ENCODE measurements at regions not wholly inside any gene's neighbourhood (a gene's known extent, or its start where the extent isn't known, plus 50 kb on each side); places are given as distances from the start of the nearest gene placed in this dataset.

GRCh38 chr2:116450990-116451389, 1363.5 kb upstream of the DDX18 start:
- no peak for TF ChIP-seq CTCF (IDR thresholded peaks at IDR 0.05; ENCODE audit: insufficient read depth, low read depth, low read length)
- no peak for DNase-seq (ENCODE audit: low read depth)
- H3K4me3 ChIP-seq (ENCODE audit: low read depth, low read length), result no peak overlapping the region

- no peak for DNase-seq (ENCODE audit: low read depth)
- no peak overlapping the region for H3K4me3 ChIP-seq (ENCODE audit: low read depth, low read length)
- no peak for TF ChIP-seq CTCF (IDR thresholded peaks at IDR 0.05; ENCODE audit: insufficient read depth, low read depth, low read length)
Measured at GRCh38 chr2:116452651-116453050, 1361.8 kb upstream of the DDX18 start.

GRCh38 chr2:116456429-116456828, 1358.1 kb upstream of the DDX18 start:
- no peak for TF ChIP-seq CTCF (IDR thresholded peaks at IDR 0.05; ENCODE audit: insufficient read depth, low read depth, low read length)
- H3K4me3 ChIP-seq (ENCODE audit: low read depth, low read length), result no peak overlapping the region
- DNase-seq (ENCODE audit: low read depth), result no peak

- TF ChIP-seq CTCF (IDR thresholded peaks at IDR 0.05; ENCODE audit: insufficient read depth, low read depth, low read length), result no peak
- no peak overlapping the region for H3K4me3 ChIP-seq (ENCODE audit: low read depth, low read length)
- DNase-seq (ENCODE audit: low read depth), result no peak
Measured at GRCh38 chr2:116467243-116467642, 1347.2 kb upstream of the DDX18 start.

GRCh38 chr2:116477229-116477628, 1337.3 kb upstream of the DDX18 start:
- no peak overlapping the region for H3K4me3 ChIP-seq (ENCODE audit: low read depth, low read length)

GRCh38 chr2:116487336-116487735, 1327.2 kb upstream of the DDX18 start:
- DNase-seq (ENCODE audit: low read depth), result no peak
- H3K4me3 ChIP-seq (ENCODE audit: low read depth, low read length), result no peak overlapping the region
- no peak for TF ChIP-seq CTCF (IDR thresholded peaks at IDR 0.05; ENCODE audit: insufficient read depth, low read depth, low read length)

More at GRCh38 chr2:116477229-116477628, 1337.3 kb upstream of the DDX18 start:
- TF ChIP-seq CTCF (IDR thresholded peaks at IDR 0.05; ENCODE audit: insufficient read depth, low read depth, low read length), result no peak
- DNase-seq (ENCODE audit: low read depth), result no peak

GRCh38 chr2:116489292-116489691, 1325.2 kb upstream of the DDX18 start:
- no peak overlapping the region for H3K4me3 ChIP-seq (ENCODE audit: low read depth, low read length)
- DNase-seq (ENCODE audit: low read depth), result no peak
- TF ChIP-seq CTCF (IDR thresholded peaks at IDR 0.05; ENCODE audit: insufficient read depth, low read depth, low read length), result no peak

All from fibroblast of villous mesenchyme (primary cell).